B cell (primary cell): ENCODE measurements at regions not wholly inside any gene's neighbourhood (a gene's known extent, or its start where the extent isn't known, plus 50 kb on each side); places are given as distances from the start of the nearest gene placed in this dataset.

ENCODE experiments used
- ATAC-seq: fragments of 200-7000 bp; cut with Tn5 transposase; one replicate; pipeline ENCODE4 v1.10.0; 2021; ENCODE audit warnings: low read depth, mild to moderate bottlenecking, moderate number of reproducible peaks, moderate library complexity
- CTCF ChIA-PET: fragments of 350-600 bp; sonication (Branson Sonifier 250); formaldehyde crosslinking; loops from one replicate; lab custom pipeline; 2021; ENCODE audit warnings: antibody characterized with exemption, inconsistent platforms; lab: Charles Lee
- POLR2A ChIA-PET: fragments of 350-600 bp; sonication (Branson Sonifier 250); formaldehyde crosslinking; loops from one replicate; lab custom pipeline; 2021; ENCODE audit warnings: antibody characterized with exemption; lab: Charles Lee
- DNase-seq: peaks from one replicate; pipeline ENCODE4 v3.0.0; 2013
- H2AFZ ChIP-seq: 2 replicates; pipeline ENCODE4 v1.6.1; 2012; ENCODE audit warnings: mild to moderate bottlenecking, low read depth, low read length; ENCODE audit not compliant: insufficient read depth, poor library complexity, severe bottlenecking
- H3K27ac ChIP-seq, 2 donors: 1 replicate in 1 of 2; 2 replicates in 1 of 2; pipeline ENCODE4 v1.5.1; 2012 to 2013; ENCODE audit warnings: low read length in 2 of 2, mild to moderate bottlenecking in 2 of 2, moderate library complexity in 1 of 2
- H3K27me3 ChIP-seq, 4 experiments: fragments of 200-600 bp in 1 of 4; sonication (generic) in 1 of 4; replicated peaks in 1 of 4; 1 replicate in 2 of 4; 2 replicates in 2 of 4; pipeline versions ENCODE4 v1.6.1 to v1.7.0; 2013 to 2016; ENCODE audit warnings: low read length in 3 of 4, mild to moderate bottlenecking in 2 of 4, mixed read lengths in 1 of 4, moderate library complexity in 1 of 4; ENCODE audit not compliant: insufficient read depth in 4 of 4, control insufficient read depth in 3 of 4; ENCODE audit errors: control extremely low read depth in 1 of 4
- H3K36me3 ChIP-seq, 2 experiments: replicated peaks in 1 of 2; 1 replicate in 1 of 2; 2 replicates in 1 of 2; pipeline versions ENCODE4 v1.6.1 to v1.7.1; 2013; ENCODE audit warnings: low read length in 1 of 2; ENCODE audit not compliant: insufficient read depth in 2 of 2, control insufficient read depth in 1 of 2; ENCODE audit errors: control extremely low read depth in 1 of 2, extremely low read depth in 1 of 2
- H3K4me1 ChIP-seq, 2 donors: fragments of 200-600 bp in 1 of 2; sonication (generic) in 1 of 2; 1 replicate in 1 of 2; 2 replicates in 1 of 2; pipeline versions ENCODE4 v1.5.1 to v1.6.1; 2013 to 2017; ENCODE audit warnings: low read length in 2 of 2; ENCODE audit not compliant: control insufficient read depth in 2 of 2, insufficient read depth in 2 of 2
- H3K4me2 ChIP-seq: replicated peaks from 2 replicates; pipeline ENCODE3; 2012; ENCODE audit warnings: mild to moderate bottlenecking, low read depth, low read length; ENCODE audit not compliant: poor library complexity, severe bottlenecking
- H3K4me3 ChIP-seq, 5 experiments: fragments of 200-600 bp in 1 of 5; sonication (generic) in 1 of 5; 1 replicate in 3 of 5; 2 replicates in 2 of 5; pipeline versions ENCODE4 v1.5.1 to v1.7.0; 2011 to 2016; ENCODE audit warnings: low read length in 4 of 5, mild to moderate bottlenecking in 4 of 5, low read depth in 2 of 5, control low read depth in 1 of 5, moderate library complexity in 1 of 5; ENCODE audit not compliant: insufficient read depth in 1 of 5; ENCODE audit errors: control extremely low read depth in 1 of 5, extremely low read depth in 1 of 5
- H3K79me2 ChIP-seq: fragments of 200-600 bp; sonication (generic); one replicate; pipeline ENCODE4 v1.6.0; 2016; ENCODE audit warnings: low read length; ENCODE audit not compliant: control insufficient read depth, insufficient read depth
- H3K9ac ChIP-seq: fragments of 200-600 bp; sonication (generic); 2 replicates; pipeline ENCODE4 v1.6.1; 2017; ENCODE audit warnings: mild to moderate bottlenecking, low read length, moderate library complexity
- H3K9me3 ChIP-seq, 3 donors: one replicate each; pipeline versions ENCODE4 v1.6.1 to v1.7.1; 2013; ENCODE audit warnings: low read length in 2 of 3; ENCODE audit not compliant: control insufficient read depth in 2 of 3, insufficient read depth in 1 of 3; ENCODE audit errors: control extremely low read depth in 1 of 3
- H4K20me1 ChIP-seq: 2 replicates; pipeline ENCODE4 v1.6.0; 2012; ENCODE audit warnings: mild to moderate bottlenecking, low read length; ENCODE audit not compliant: insufficient read depth, control insufficient read depth, poor library complexity, severe bottlenecking
- H3K27ac Mint-ChIP-seq: one replicate; pipeline ENCODE4 v1.8.0; 2021; ENCODE audit warnings: mixed read lengths
- H3K27me3 Mint-ChIP-seq: one replicate; pipeline ENCODE4 v1.8.0; 2021; ENCODE audit warnings: mixed read lengths
- H3K4me1 Mint-ChIP-seq: one replicate; pipeline ENCODE4 v1.8.0; 2021; ENCODE audit warnings: mixed read lengths
- H3K4me3 Mint-ChIP-seq: one replicate; pipeline ENCODE4 v1.8.0; 2021; ENCODE audit warnings: mixed read lengths
- H3K9me3 Mint-ChIP-seq: one replicate; pipeline ENCODE4 v1.8.0; 2022; ENCODE audit warnings: mixed read lengths; ENCODE audit not compliant: insufficient read depth
- EZH2 ChIP-seq: IDR thresholded peaks from 2 replicates; pipeline ENCODE4 v1.6.1; 2012; ENCODE audit warnings: borderline replicate concordance, low read depth, mild to moderate bottlenecking, moderate library complexity, low read length; ENCODE audit not compliant: insufficient read depth, poor library complexity, severe bottlenecking
- WGBS: methylation state at CpG from one replicate; pipeline ENCODE4 v1.1.5; 2013; ENCODE audit warnings: missing lambda C conversion rate; ENCODE audit not compliant: insufficient coverage; 5-methylcytosine and 5-hydroxymethylcytosine counted together
- intact Hi-C: fragments of 100-400 bp; cut with micrococcal nuclease; formaldehyde crosslinking; loops from one replicate; pipeline ENCODE4 v1.10.0; 2022
- TF ChIP-seq, protein P1 (sequence below): fragments of 200-600 bp; IDR thresholded peaks from one replicate; pipeline ENCODE4 v1.8.0; 2022; ENCODE audit warnings: antibody characterized with exemption, mild to moderate bottlenecking

DNA sequence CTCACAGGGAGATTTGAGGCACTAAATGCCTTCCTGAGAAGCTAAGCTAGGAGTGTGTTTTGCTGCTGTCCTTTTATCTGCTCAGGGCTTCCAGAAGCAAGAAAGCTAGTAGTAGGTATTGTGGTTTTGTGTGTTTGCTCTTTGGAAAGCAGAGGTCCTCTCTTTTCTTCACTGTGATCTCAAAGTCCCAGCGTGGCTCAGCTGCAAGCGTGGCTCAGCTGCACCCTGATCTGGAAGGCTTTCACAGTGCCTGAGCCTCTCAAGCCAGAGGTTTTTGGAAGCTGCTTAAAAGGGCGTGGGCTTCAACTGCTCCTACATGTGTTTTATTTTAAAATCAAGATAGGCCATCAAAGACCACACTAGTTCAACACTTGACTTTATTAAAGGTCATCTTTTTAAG, 337.4 kb upstream of the RGS6 start:
- no peak overlapping the region for H3K9ac ChIP-seq
- ATAC-seq, result no peak
- DNase-seq, result no peak

GRCh38 chr14:71595441-71595840, 336.8 kb upstream of the RGS6 start:
- WGBS, result 100% methylated on average over 3 of the region's 3 CpGs
- TF ChIP-seq, protein P1, sequence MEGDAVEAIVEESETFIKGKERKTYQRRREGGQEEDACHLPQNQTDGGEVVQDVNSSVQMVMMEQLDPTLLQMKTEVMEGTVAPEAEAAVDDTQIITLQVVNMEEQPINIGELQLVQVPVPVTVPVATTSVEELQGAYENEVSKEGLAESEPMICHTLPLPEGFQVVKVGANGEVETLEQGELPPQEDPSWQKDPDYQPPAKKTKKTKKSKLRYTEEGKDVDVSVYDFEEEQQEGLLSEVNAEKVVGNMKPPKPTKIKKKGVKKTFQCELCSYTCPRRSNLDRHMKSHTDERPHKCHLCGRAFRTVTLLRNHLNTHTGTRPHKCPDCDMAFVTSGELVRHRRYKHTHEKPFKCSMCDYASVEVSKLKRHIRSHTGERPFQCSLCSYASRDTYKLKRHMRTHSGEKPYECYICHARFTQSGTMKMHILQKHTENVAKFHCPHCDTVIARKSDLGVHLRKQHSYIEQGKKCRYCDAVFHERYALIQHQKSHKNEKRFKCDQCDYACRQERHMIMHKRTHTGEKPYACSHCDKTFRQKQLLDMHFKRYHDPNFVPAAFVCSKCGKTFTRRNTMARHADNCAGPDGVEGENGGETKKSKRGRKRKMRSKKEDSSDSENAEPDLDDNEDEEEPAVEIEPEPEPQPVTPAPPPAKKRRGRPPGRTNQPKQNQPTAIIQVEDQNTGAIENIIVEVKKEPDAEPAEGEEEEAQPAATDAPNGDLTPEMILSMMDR, result no peak
- no peak for TF ChIP-seq EZH2
- no peak overlapping the region for H3K4me2 ChIP-seq
- no peak overlapping the region for H2AFZ ChIP-seq
- H4K20me1 ChIP-seq, result peaks cover 5% of the 10 kb centered on the region
- peaks cover 2% of the 10 kb centered on the region for H3K9me3 Mint-ChIP-seq
- ChIA-PET CTCF (no interaction called here), POLR2A (no interaction called here)
- ATAC-seq (no peak), DNase-seq (no peak)
- peaks cover 0 to 6% (median 3%) of the 10 kb centered on the region in 3 donors for H3K9me3 ChIP-seq
- H3K4me3 ChIP-seq, result no peak overlapping the region
- intact Hi-C loops, result no loop called here
- no peak overlapping the region for H3K4me3 Mint-ChIP-seq
- H3K4me1 Mint-ChIP-seq, result peaks cover 51% of the 10 kb centered on the region
- peaks cover 17 to 19% of the 10 kb centered on the region in 2 donors for H3K4me1 ChIP-seq
- no peak overlapping the region for H3K27ac Mint-ChIP-seq
- H3K36me3 ChIP-seq, result peaks cover 1 to 6% of the 10 kb centered on the region in 2 experiments
- no peak overlapping the region for H3K27ac ChIP-seq
- no peaks in the 10 kb centered on the region for H3K27me3 Mint-ChIP-seq
- no peaks in the 10 kb centered on the region for H3K27me3 ChIP-seq
- no peak overlapping the region for H3K9ac ChIP-seq
- H3K79me2 ChIP-seq, result peaks cover 35% of the 10 kb centered on the region

More for the DNA sequence above, 337.4 kb upstream of the RGS6 start:
- H3K27me3 ChIP-seq, result no peaks in the 10 kb centered on the region
- intact Hi-C loops, result no loop called here
- H3K4me1 ChIP-seq, result peaks cover 17 to 19% of the 10 kb centered on the region in 2 donors
- no peak overlapping the region for H2AFZ ChIP-seq
- peaks cover 0 to 3% (median 0%) of the 10 kb centered on the region in 3 donors for H3K9me3 ChIP-seq
- TF ChIP-seq EZH2, result no peak
- TF ChIP-seq, protein P1, result no peak
- Mint-ChIP-seq H3K27me3 (no peaks in the 10 kb centered on the region), H3K27ac (no peak overlapping the region), H3K9me3 (no peaks in the 10 kb centered on the region), H3K4me1 (peaks cover 51% of the 10 kb centered on the region), H3K4me3 (no peak overlapping the region)
- no peak overlapping the region for H3K4me3 ChIP-seq
- H3K27ac ChIP-seq, result no peak overlapping the region
- peaks cover 29% of the 10 kb centered on the region for H3K79me2 ChIP-seq
- no peak overlapping the region for H3K4me2 ChIP-seq
- CTCF ChIA-PET, result no interaction called here
- peaks cover 1 to 6% of the 10 kb centered on the region in 2 experiments for H3K36me3 ChIP-seq
- peaks cover 5% of the 10 kb centered on the region for H4K20me1 ChIP-seq
- POLR2A ChIA-PET, result no interaction called here
- 80% methylated on average over 2 of the region's 3 CpGs for WGBS
